SKM-1 (cell line): ENCODE measurements at regions not wholly inside any gene's neighbourhood (a gene's known extent, or its start where the extent isn't known, plus 50 kb on each side); places are given as distances from the start of the nearest gene placed in this dataset.

Source experiments
- DNase-seq: peaks from one replicate; lab custom pipeline; 2025; ENCODE audit not compliant: unreplicated experiment; lab: John Stamatoyannopoulos, UW

GRCh38 chr4:128502818-128503527 lies 215.4 kb upstream of the PGRMC2 start:
- no peak for DNase-seq

DNA sequence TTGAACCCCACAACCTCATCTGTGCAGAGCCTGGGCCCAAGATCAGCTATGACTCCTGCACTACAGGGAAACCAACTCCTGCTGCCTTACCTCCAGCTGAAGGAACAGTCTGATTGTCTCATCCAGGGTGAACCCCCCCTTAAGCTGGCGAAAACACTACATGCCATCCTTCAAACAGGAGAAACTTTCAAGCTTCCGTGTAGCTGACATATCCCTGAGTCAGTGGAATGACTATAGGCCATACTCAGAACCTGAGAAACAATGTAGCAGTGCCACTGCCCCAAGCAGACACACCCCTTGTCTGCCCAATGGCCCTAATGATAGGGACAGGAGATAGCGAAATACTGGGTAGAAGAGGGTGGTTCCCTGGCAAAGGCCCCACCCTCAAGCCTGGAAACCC lies 213.6 kb upstream of the PGRMC2 start:
- DNase-seq, result no peak

DNA sequence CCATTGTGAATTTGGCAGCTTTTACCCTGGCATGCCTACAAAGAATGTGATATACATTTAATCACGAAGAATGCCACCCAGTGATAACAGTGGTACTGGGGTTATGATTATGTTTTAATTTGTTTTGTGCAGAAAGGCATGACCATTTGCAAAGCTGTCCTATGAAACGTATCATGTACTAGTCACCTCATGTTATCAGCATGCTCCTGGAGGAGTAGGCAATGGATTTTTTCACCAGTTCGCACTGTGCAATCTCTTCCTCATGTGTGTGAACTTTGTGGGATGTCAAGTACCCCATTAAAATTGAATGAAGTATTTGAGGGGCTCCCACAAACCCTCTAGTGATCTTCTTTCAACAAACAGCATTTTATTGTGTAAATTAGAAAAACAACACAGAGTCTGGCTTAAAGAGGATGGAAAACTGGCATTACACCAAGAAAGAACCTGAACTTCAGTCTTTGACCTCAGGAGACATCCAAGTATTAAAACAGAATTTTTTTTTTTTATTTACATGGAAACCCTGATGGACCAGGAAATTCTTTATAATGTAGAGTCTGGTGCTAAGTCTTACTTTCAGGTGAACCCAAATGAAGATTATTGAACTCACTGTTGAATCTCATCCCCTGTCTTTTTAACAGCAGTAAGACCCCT lies 200.6 kb upstream of the PGRMC2 start:
- no peak for DNase-seq

DNA sequence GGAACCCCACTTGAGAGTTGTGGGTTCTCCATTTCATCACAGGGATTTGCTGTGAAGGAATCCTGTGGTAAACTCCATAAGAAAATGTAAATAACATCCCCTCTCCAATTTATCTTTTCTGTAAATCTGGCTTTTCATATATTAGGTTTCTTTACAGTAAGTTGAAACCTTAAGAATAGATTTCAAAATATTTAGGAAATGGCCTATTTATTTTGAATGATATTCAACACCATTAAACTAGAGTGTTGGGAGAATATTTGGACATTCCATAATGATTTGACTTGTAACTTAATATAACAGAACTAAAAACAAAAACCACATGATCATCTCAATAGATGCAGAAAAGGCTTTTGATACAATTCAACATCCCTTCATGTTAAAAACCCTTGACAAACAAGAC lies 197.3 kb upstream of the PGRMC2 start:
- no peak for DNase-seq

- DNase-seq, result no peak
Observed at GRCh38 chr4:128483816-128484215, 196.2 kb upstream of the PGRMC2 start.

DNA sequence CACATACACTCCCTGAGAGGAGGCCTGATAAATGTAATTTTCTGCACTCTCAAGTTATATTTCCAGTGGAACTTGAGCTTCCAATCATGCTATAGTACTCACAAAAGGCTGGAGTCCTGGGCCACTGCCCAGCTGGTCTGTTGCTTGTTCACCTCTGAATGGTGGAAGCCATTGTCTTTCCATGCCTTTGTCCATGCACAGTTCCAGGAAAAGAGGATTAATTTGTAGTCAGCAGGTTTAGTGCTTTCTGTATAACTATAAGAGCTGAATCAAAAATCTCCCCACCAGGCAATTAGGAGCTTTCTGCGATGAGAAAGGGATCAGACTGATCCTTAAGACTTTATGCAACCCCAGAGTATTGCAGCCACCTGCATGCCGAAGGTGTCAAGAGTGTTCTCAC lies 195.4 kb upstream of the PGRMC2 start:
- no peak for DNase-seq

GRCh38 chr4:128481752-128482480 lies 194.3 kb upstream of the PGRMC2 start:
- DNase-seq, result no peak

GRCh38 chr4:128480945-128481344 lies 193.3 kb upstream of the PGRMC2 start:
- DNase-seq, result no peak

DNA sequence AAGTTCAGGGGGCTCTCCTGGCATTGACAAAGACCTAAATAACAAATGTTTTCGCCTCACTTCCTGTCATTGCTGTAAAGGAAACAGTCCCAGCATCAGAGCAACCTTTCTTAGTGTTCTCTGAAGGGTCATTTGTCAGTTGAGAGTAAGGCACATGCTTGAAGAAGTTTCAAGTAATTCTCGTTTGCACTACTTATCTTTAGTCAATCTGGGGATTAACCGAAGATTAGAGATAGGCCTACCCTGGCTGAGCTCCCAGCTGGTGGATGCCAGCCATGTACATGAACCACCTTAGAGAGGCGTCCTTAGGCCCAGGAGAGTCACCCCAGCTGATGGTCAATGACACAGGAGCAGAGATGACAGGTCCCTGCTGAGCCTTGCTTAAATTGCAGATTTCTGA lies 189.9 kb upstream of the PGRMC2 start:
- no peak for DNase-seq

DNA sequence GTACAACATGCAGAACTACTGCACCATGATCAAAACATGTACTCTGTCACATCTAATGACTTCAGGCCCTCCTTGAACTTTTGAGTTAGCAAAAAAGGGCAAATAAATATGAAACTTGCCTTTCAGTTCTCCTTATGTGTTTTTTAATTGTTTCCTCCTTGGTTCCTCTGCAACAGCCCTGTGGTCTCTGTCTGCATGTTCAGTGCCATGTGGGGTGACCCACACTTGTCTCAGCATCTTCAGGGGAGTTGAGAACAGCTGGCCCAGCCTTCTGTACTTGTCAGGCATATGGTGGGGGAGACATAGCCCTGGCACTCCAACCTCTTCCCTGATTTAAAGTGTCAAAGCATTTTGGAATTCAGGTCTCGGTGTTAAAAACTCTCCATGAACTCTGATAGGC lies 188.0 kb upstream of the PGRMC2 start:
- no peak for DNase-seq

- DNase-seq, result no peak
Observed at GRCh38 chr4:128471576-128471975, 184.0 kb upstream of the PGRMC2 start.

DNA sequence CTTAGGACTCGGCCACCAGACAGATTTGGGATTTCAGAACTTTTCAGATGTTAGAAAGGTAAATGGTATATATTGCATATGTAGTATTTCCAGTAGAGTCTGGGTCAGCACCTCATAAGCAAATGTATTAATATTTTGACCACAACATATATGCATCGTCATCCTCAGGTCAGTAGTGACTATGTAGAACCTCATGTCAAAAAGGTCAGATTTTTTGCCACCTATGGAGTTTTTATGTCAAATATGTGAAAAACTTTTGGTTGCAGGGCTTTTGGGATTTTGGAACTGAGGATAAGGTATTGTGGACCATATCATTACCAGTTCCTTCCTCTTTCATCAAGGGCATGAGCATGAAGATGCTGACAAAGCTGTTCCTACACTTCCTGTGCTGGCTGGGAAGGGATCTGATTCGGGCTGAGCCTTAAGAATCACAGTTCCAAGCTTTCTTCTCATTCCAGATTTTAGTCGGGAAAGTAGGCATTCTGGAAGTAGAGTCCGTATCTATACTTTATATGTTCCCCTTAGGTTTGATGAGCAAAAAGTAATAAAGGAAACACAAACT lies 183.0 kb upstream of the PGRMC2 start:
- DNase-seq, result no peak

DNA sequence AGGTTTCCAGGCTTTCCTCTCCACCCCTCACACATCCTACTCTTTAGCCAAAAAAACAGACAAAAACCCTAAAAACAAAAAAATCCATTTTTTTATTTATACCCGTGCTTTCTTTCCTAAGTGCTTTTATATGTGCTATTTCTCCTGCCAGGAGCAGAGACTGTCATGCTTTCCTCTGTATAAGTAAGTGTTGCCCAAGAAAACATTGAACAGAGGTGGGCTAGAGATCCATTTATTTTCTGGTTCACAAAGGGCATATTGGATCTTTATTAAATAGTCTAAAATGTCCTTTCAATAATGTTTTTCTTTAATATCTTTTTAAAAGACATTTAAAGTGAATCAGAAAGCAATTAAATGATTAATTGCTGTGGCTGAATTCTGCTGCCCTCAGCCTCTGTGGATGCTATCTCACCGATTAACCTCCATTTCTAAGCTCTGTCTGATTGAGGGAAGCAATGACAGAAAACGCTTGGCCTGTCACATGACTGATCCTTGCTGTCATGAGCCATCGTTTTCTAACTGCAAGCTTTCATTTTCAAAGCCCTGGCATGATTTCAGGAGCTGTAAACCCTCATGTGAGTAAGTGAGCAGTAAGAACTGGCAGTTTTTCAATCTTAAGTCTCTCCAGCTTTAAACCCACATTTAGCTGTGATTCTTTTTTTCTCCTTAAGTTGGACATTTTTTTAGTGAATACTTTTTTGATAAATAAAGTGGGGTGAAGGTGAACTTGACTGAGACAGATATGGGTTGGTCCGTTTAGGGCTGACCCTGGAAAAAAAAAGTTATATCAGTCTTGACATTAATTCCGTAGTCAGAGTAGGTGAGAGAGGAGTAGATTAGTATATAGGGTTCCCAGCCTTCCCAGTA lies 180.7 kb upstream of the PGRMC2 start:
- no peak for DNase-seq

- DNase-seq, result no peak
Observed at GRCh38 chr4:128465523-128465922, 177.9 kb upstream of the PGRMC2 start.

DNA sequence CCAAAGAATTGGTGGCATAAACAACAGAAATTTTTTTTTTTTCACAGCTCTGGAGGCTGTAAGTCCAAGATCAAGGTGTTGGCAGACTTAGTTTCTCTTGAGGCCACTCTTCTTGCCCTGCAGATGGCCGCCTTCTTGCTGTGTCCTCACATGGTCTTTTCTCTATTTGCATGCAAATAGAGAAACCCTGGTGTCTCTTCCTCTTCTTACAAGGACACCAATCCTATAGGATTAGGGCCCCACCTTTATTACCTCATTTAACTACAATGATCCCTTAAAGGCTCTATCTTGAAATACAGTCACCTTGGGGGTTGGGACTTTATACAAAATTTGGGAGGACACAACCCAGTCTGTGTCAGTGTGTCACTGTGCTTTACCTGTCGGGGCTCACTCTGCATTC lies 175.4 kb upstream of the PGRMC2 start:
- no peak for DNase-seq

DNA sequence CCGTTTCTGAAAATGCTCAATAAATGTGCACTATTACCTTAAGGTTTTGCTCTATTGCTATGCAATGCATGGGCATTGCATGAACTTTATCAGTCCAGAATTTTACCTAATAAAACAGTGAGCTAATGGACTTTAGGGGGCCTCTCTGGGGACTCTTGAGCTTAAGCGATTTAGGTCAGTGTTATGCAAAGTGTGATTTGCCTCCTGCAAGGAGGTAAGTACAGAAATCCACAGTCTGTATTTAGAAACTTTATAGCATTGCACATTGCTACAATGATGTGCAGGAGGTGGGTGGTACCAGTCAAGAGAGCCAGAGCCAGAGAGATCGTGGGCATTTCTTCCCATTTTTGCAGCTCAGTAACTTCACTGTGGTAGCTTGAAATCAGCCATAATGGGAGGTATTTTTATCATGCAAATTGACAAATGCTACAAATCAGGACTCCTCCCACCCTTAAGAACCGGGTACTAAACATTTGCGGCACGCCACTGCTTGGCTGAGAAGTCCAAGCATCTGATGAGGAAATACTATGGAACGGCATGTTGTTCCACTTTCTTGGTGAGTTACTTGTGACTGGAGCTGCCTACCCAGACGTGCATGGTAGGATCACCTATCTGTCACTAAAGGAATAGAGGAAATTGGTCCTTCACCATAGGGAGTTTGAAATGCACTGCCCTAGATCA lies 174.6 kb upstream of the PGRMC2 start:
- no peak for DNase-seq

- no peak for DNase-seq
Observed at GRCh38 chr4:128461291-128462102, 173.9 kb upstream of the PGRMC2 start.

- no peak for DNase-seq
Observed at GRCh38 chr4:128459547-128459946, 171.9 kb upstream of the PGRMC2 start.

GRCh38 chr4:128458816-128459215 lies 171.2 kb upstream of the PGRMC2 start:
- no peak for DNase-seq

GRCh38 chr4:128457726-128458125 lies 170.1 kb upstream of the PGRMC2 start:
- DNase-seq, result no peak
